Smooth muscle cell (in vitro differentiated cells): ENCODE measurements at regions not wholly inside any gene's neighbourhood (a gene's known extent, or its start where the extent isn't known, plus 50 kb on each side); places are given as distances from the start of the nearest gene placed in this dataset.

Source experiments
- DNase-seq: peaks from one replicate; lab custom pipeline; 2025; ENCODE audit not compliant: unreplicated experiment; lab: John Stamatoyannopoulos, UW
- H2AFZ ChIP-seq: fragments of 200-600 bp; sonication (generic); 2 replicates; pipeline ENCODE4 v1.6.0; 2016; ENCODE audit warnings: antibody characterized with exemption, low read depth, mild to moderate bottlenecking
- H3F3A ChIP-seq: fragments of 200-600 bp; sonication (generic); 2 replicates; pipeline ENCODE4 v1.6.0; 2017; ENCODE audit warnings: antibody characterized with exemption, low read depth
- H3K27ac ChIP-seq: fragments of 200-600 bp; sonication (generic); 2 replicates; pipeline ENCODE4 v1.5.1; 2016; ENCODE audit warnings: low read depth, mild to moderate bottlenecking
- H3K27me3 ChIP-seq: fragments of 200-600 bp; sonication (generic); 2 replicates; pipeline ENCODE4 v1.6.1; 2016; ENCODE audit warnings: low read depth, mild to moderate bottlenecking
- H3K36me3 ChIP-seq: fragments of 200-600 bp; sonication (generic); 2 replicates; pipeline ENCODE4 v1.5.1; 2016; ENCODE audit warnings: low read depth
- H3K4me1 ChIP-seq: fragments of 200-600 bp; sonication (generic); 2 replicates; pipeline ENCODE4 v1.5.1; 2016; ENCODE audit warnings: low read depth
- H3K4me2 ChIP-seq: fragments of 200-600 bp; sonication (generic); 2 replicates; pipeline ENCODE4 v1.6.0; 2016; ENCODE audit warnings: mild to moderate bottlenecking
- H3K4me3 ChIP-seq: fragments of 200-600 bp; sonication (generic); 2 replicates; pipeline ENCODE4 v1.5.1; 2016; ENCODE audit warnings: mild to moderate bottlenecking
- H3K79me2 ChIP-seq: fragments of 200-600 bp; sonication (generic); 2 replicates; pipeline ENCODE4 v1.6.0; 2016; ENCODE audit warnings: low read depth, mild to moderate bottlenecking
- H3K9ac ChIP-seq: fragments of 200-600 bp; sonication (generic); 2 replicates; pipeline ENCODE4 v1.6.0; 2016; ENCODE audit warnings: low read depth
- H3K9me3 ChIP-seq: fragments of 200-600 bp; sonication (generic); replicated peaks from 2 replicates; pipeline ENCODE4 v1.5.1; 2016; ENCODE audit warnings: low read depth
- H4K20me1 ChIP-seq: fragments of 200-600 bp; sonication (generic); 2 replicates; pipeline ENCODE4 v1.6.0; 2016; ENCODE audit warnings: low read depth
- CTCF ChIP-seq: fragments of 200-600 bp; sonication (generic); IDR thresholded peaks from 2 replicates; pipeline ENCODE4 v1.5.1; 2017; ENCODE audit warnings: borderline replicate concordance, mild to moderate bottlenecking, antibody characterized with exemption; ENCODE audit not compliant: insufficient read depth, poor library complexity, severe bottlenecking
- WGBS: methylation state at CpG from one replicate; pipeline ENCODE4 v1.1.7; 2016; ENCODE audit warnings: low lambda C conversion rate; 5-methylcytosine and 5-hydroxymethylcytosine counted together

- H3K9ac ChIP-seq = no peak overlapping the region
- 88% methylated on average over 3 of the region's 3 CpGs for WGBS
- peaks cover 22% of the 10 kb centered on the region for H3K27me3 ChIP-seq
Measured at GRCh38 chr5:171619744-171620143, 165.9 kb upstream of the SMIM23 start.

DNA sequence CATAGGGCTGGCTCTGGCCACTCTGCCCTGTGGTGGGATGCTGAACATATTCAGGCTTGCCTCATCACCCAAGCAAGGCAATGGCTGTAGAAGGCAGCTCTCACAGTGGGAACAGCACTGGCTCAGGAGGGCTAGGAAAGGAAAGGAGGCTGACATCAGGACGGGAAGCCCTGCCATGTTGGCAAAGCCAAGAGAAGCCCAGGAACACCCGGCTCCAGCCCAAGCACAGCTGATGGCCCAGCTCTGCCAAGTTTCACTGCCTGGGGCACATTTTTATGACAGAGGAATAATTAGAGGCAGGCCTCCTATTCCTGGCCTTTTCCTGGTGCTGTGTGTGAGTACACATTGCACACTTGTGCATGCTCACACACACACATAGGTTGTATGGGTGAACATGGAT is 163.6 kb upstream of the SMIM23 start:
- DNase-seq = no peak
- Histone ChIP-seq H3K4me1 (no peaks in the 10 kb centered on the region), H3K9me3 (no peaks in the 10 kb centered on the region), H3K9ac (no peak overlapping the region), H3K4me2 (no peak overlapping the region), H2AFZ (no peak overlapping the region), H3K27ac (no peak overlapping the region), H3K79me2 (no peaks in the 10 kb centered on the region), H3K4me3 (no peak overlapping the region), H4K20me1 (no peaks in the 10 kb centered on the region), H3K27me3 (peaks cover 16% of the 10 kb centered on the region), H3K36me3 (no peaks in the 10 kb centered on the region), H3F3A (no peaks in the 10 kb centered on the region)
- 80% methylated on average over 2 of the region's 2 CpGs for WGBS
- no peak for TF ChIP-seq CTCF

More at GRCh38 chr5:171619744-171620143, 165.9 kb upstream of the SMIM23 start:
- no peak for DNase-seq
- Histone ChIP-seq H3K27ac (no peak overlapping the region), H3K4me1 (peaks cover 9% of the 10 kb centered on the region), H3K36me3 (no peaks in the 10 kb centered on the region), H3K79me2 (no peaks in the 10 kb centered on the region), H3F3A (no peaks in the 10 kb centered on the region), H3K4me2 (no peak overlapping the region), H3K4me3 (no peak overlapping the region), H2AFZ (no peak overlapping the region), H4K20me1 (no peaks in the 10 kb centered on the region), H3K9me3 (no peaks in the 10 kb centered on the region)
- no peak for TF ChIP-seq CTCF

DNA sequence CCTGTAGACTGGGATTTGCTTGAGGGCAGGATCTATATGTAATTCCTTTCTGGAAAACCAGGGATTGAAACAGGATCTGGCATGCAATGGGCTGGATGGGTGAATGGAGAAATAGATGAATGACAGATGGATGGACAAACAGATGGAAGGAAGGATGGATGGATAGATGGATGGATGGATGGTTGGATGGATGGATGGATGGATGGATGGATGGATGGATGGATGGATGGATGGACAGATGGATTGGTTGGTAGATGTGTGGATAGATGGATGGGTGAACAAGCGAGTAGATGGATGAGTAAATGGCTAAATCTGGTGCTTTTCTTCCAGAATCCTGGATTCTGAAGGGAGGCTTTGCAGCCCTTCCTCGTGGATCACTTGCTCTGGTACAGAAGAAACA is 162.5 kb upstream of the SMIM23 start:
- TF ChIP-seq CTCF = no peak
- Histone ChIP-seq H3K36me3 (no peaks in the 10 kb centered on the region), H3K4me2 (no peak overlapping the region), H3K4me1 (no peaks in the 10 kb centered on the region), H3K4me3 (no peak overlapping the region), H3K9me3 (no peaks in the 10 kb centered on the region), H3F3A (no peaks in the 10 kb centered on the region), H2AFZ (no peak overlapping the region), H3K9ac (no peak overlapping the region), H3K27me3 (peaks cover 16% of the 10 kb centered on the region), H3K27ac (no peak overlapping the region), H3K79me2 (no peaks in the 10 kb centered on the region), H4K20me1 (no peaks in the 10 kb centered on the region)
- WGBS = 58% methylated on average over 2 of the region's 2 CpGs
- no peak for DNase-seq

- Histone ChIP-seq H3K36me3 (no peaks in the 10 kb centered on the region), H3K9me3 (no peaks in the 10 kb centered on the region), H3K27me3 (peaks cover 20% of the 10 kb centered on the region), H4K20me1 (no peaks in the 10 kb centered on the region), H3K4me3 (no peak overlapping the region), H3K4me1 (no peaks in the 10 kb centered on the region), H3F3A (no peaks in the 10 kb centered on the region), H3K27ac (no peak overlapping the region), H3K9ac (no peak overlapping the region), H3K79me2 (no peaks in the 10 kb centered on the region), H2AFZ (no peak overlapping the region), H3K4me2 (no peak overlapping the region)
- WGBS = 23% methylated on average over 11 of the region's 11 CpGs
- no peak for TF ChIP-seq CTCF
- no peak for DNase-seq
Measured at GRCh38 chr5:171623551-171624097, 162.0 kb upstream of the SMIM23 start.
